Ascending aorta (tissue), 2 donors: ENCODE measurements at regions not wholly inside any gene's neighbourhood (a gene's known extent, or its start where the extent isn't known, plus 50 kb on each side); places are given as distances from the start of the nearest gene placed in this dataset.

Experiments used
- DNase-seq, 2 donors: peaks; one replicate each; pipeline ENCODE4 v3.0.0-alpha.2; 2019; ENCODE audit warnings: low spot score in 2 of 2
- H3K27ac ChIP-seq, 2 donors: fragments of 200-600 bp; sonication (generic); one replicate each; pipeline ENCODE4 v1.5.1; 2016 to 2017; ENCODE audit warnings: mild to moderate bottlenecking in 1 of 2
- H3K27me3 ChIP-seq: fragments of 200-600 bp; sonication (generic); one replicate; pipeline ENCODE4 v1.5.1; 2017
- H3K36me3 ChIP-seq, 2 donors: fragments of 200-600 bp; sonication (generic); one replicate each; pipeline ENCODE4 v1.5.1; 2016
- H3K4me1 ChIP-seq, 2 donors: fragments of 200-600 bp; sonication (generic); one replicate each; pipeline ENCODE4 v1.5.1; 2016 to 2017; ENCODE audit warnings: mild to moderate bottlenecking in 1 of 2
- H3K4me3 ChIP-seq, 2 donors: fragments of 200-600 bp; sonication (generic); one replicate each; pipeline ENCODE4 v1.5.1; 2016 to 2017; ENCODE audit warnings: mild to moderate bottlenecking in 1 of 2
- H3K9me3 ChIP-seq, 2 donors: fragments of 200-600 bp; sonication (generic); one replicate each; pipeline ENCODE4 v1.5.1; 2016
- CTCF ChIP-seq, 3 experiments: fragments of 200-600 bp in 2 of 3; fragments of 450-650 bp in 1 of 3; sonication (generic) in 2 of 3; IDR thresholded peaks; one replicate each; pipeline ENCODE4 v1.5.1; 2016 to 2019; ENCODE audit warnings: antibody characterized with exemption in 3 of 3, mild to moderate bottlenecking in 1 of 3, moderate library complexity in 1 of 3
- intact Hi-C: fragments of 100-400 bp; cut with DNase I; formaldehyde crosslinking; loops from one replicate; pipeline ENCODE4 v1.15.1; 2023

- Histone ChIP-seq H3K4me3 (peak overlapping the region; percentile 61 to 88), H3K9me3 (peaks cover 20 to 30% of the 10 kb centered on the region in 2 donors), H3K27me3 (no peaks in the 10 kb centered on the region), H3K4me1 (peaks cover 7% of the 10 kb centered on the region in 2 donors), H3K36me3 (no peaks in the 10 kb centered on the region), H3K27ac (peak overlapping the region; percentile 96 to 97)
- peak; percentile 53 to 95 for DNase-seq
- intact Hi-C loops: loop anchor here (1.0 to 2.0 kb wide), 5 partner anchors 42 to 170 kb away; partner anchors contain the start of gene ZNF131
- no peak for TF ChIP-seq CTCF (IDR thresholded peaks at IDR 0.05)
Observed at GRCh38 chr5:42950456-42951292, 89.4 kb downstream of the ANXA2R start.

GRCh38 chr5:42950116-42950455 is 90.0 kb downstream of the ANXA2R start:
- Histone ChIP-seq H3K4me1 (peaks cover 7% of the 10 kb centered on the region in 2 donors), H3K27me3 (no peaks in the 10 kb centered on the region), H3K27ac (peak overlapping the region; percentile 96 to 97)

GRCh38 chr5:42949348-42950115 is 90.6 kb downstream of the ANXA2R start:
- H3K27me3 ChIP-seq: no peaks in the 10 kb centered on the region
- H3K4me3 ChIP-seq: peak overlapping the region; percentile 61 to 88

More at GRCh38 chr5:42950116-42950455, 90.0 kb downstream of the ANXA2R start:
- no peak for TF ChIP-seq CTCF (IDR thresholded peaks at IDR 0.05)
- intact Hi-C loops: loop anchor here (1.0 to 2.0 kb wide), 5 partner anchors 41 to 171 kb away; partner anchors contain the start of gene ZNF131
- no peaks in the 10 kb centered on the region for H3K36me3 ChIP-seq
- DNase-seq: no peak
- H3K4me3 ChIP-seq: peak overlapping the region; percentile 61 to 88
- peaks cover 20 to 24% of the 10 kb centered on the region in 2 donors for H3K9me3 ChIP-seq

GRCh38 chr5:42948961-42949347 is 91.2 kb downstream of the ANXA2R start:
- Histone ChIP-seq H3K9me3 (peaks cover 12 to 13% of the 10 kb centered on the region in 2 donors), H3K27ac (peak overlapping the region in 1 of 2 donors; percentile 97), H3K4me3 (peak overlapping the region; percentile 61 to 88), H3K36me3 (no peaks in the 10 kb centered on the region), H3K4me1 (peaks cover 7 to 11% of the 10 kb centered on the region in 2 donors), H3K27me3 (no peaks in the 10 kb centered on the region)
- no peak for TF ChIP-seq CTCF (IDR thresholded peaks at IDR 0.05)
- intact Hi-C loops: no loop called here
- DNase-seq: no peak

More at GRCh38 chr5:42949348-42950115, 90.6 kb downstream of the ANXA2R start:
- peak in 2 of 3 experiments; percentile 31 to 34 for TF ChIP-seq CTCF (IDR thresholded peaks at IDR 0.05)
- peak overlapping the region; percentile 96 to 97 for H3K27ac ChIP-seq
- DNase-seq: peak; percentile 29 to 82
- H3K4me1 ChIP-seq: peaks cover 7% of the 10 kb centered on the region in 2 donors
- intact Hi-C loops: loop anchor here (1.0 to 2.0 kb wide), 5 partner anchors 41 to 171 kb away; partner anchors contain the start of gene ZNF131
- peaks cover 18 to 19% of the 10 kb centered on the region in 2 donors for H3K9me3 ChIP-seq
- H3K36me3 ChIP-seq: no peaks in the 10 kb centered on the region

- H3K36me3 ChIP-seq: no peaks in the 10 kb centered on the region
- intact Hi-C loops: no loop called here
- H3K4me3 ChIP-seq: no peak overlapping the region
- peaks cover 5% of the 10 kb centered on the region in 2 donors for H3K4me1 ChIP-seq
- H3K27ac ChIP-seq: no peak overlapping the region
- H3K9me3 ChIP-seq: no peaks in the 10 kb centered on the region
- TF ChIP-seq CTCF (IDR thresholded peaks at IDR 0.05): no peak
- DNase-seq: no peak
- H3K27me3 ChIP-seq: no peaks in the 10 kb centered on the region
Observed at GRCh38 chr5:42944989-42945388, 95.1 kb downstream of the ANXA2R start.
